OCI-LY7 (cell line): ENCODE measurements at regions not wholly inside any gene's neighbourhood (a gene's known extent, or its start where the extent isn't known, plus 50 kb on each side); places are given as distances from the start of the nearest gene placed in this dataset.

Experiments
- BruUV-seq: library from RNA; stranded (reverse); fragments of 400-500 nt; replicated peaks from 2 replicates; lab custom pipeline; 2021; lab: Mats Ljungman, UMichigan
- CTCF ChIA-PET: fragments of 300-600 bp; sonication (Branson Sonifier 250); formaldehyde crosslinking; loops from one replicate; lab custom pipeline; 2022; ENCODE audit warnings: antibody characterized with exemption; ENCODE audit not compliant: unreplicated experiment; lab: Charles Lee
- POLR2A ChIA-PET: fragments of 300-600 bp; sonication (Branson Sonifier 250); formaldehyde crosslinking; loops from one replicate; lab custom pipeline; 2022; ENCODE audit warnings: antibody characterized with exemption; lab: Charles Lee
- DNase-seq: peaks from one replicate; pipeline ENCODE4 v3.0.0-alpha.2; 2015; ENCODE audit warnings: low spot score
- H2AFZ ChIP-seq: fragments of 200-600 bp; sonication (generic), shearing (Covaris generic); 2 replicates; pipeline ENCODE4 v1.6.1; 2014; ENCODE audit warnings: mild to moderate bottlenecking, antibody characterized with exemption, low read length, moderate library complexity
- H3K27ac ChIP-seq: fragments of 200-600 bp; sonication (generic); 2 replicates; pipeline ENCODE4 v1.5.1; 2014; ENCODE audit warnings: mixed run types, low read depth, mild to moderate bottlenecking, moderate library complexity, low read length, inconsistent platforms; ENCODE audit not compliant: poor library complexity, severe bottlenecking
- H3K36me3 ChIP-seq: fragments of 200-600 bp; sonication (generic); 2 replicates; pipeline ENCODE4 v1.6.1; 2014; ENCODE audit warnings: mild to moderate bottlenecking, antibody characterized with exemption, low read length, moderate library complexity, mixed read lengths; ENCODE audit not compliant: insufficient read depth
- H3K4me1 ChIP-seq: fragments of 200-600 bp; sonication (generic); 2 replicates; pipeline ENCODE4 v1.5.1; 2014; ENCODE audit warnings: mild to moderate bottlenecking, low read length; ENCODE audit not compliant: insufficient read depth, poor library complexity, severe bottlenecking
- H3K4me2 ChIP-seq: fragments of 200-600 bp; sonication (generic); 2 replicates; pipeline ENCODE4 v1.6.1; 2014; ENCODE audit warnings: mild to moderate bottlenecking, low read length
- H3K4me3 ChIP-seq: fragments of 200-600 bp; sonication (generic); 2 replicates; pipeline ENCODE4 v1.5.1; 2014; ENCODE audit warnings: mild to moderate bottlenecking, low read depth, low read length; ENCODE audit not compliant: poor library complexity, severe bottlenecking
- H3K79me2 ChIP-seq: fragments of 200-600 bp; sonication (generic); 2 replicates; pipeline ENCODE4 v1.6.1; 2016; ENCODE audit warnings: low read depth, mild to moderate bottlenecking, low read length, moderate library complexity, mixed read lengths; ENCODE audit not compliant: insufficient read depth
- H3K9me2 ChIP-seq: fragments of 200-600 bp; sonication (generic); 2 replicates; pipeline ENCODE4 v1.6.1; 2016; ENCODE audit warnings: mild to moderate bottlenecking, low read length, mixed read lengths; ENCODE audit not compliant: insufficient read depth
- H3K9me3 ChIP-seq: fragments of 200-600 bp; sonication (generic); 2 replicates; pipeline ENCODE4 v1.6.1; 2014; ENCODE audit warnings: mild to moderate bottlenecking, mixed run types, low read length, mixed read lengths
- H4K20me1 ChIP-seq: fragments of 200-600 bp; sonication (generic); 2 replicates; pipeline ENCODE4 v1.6.1; 2014; ENCODE audit warnings: mild to moderate bottlenecking, antibody characterized with exemption, low read length, moderate library complexity, mixed read lengths; ENCODE audit not compliant: insufficient read depth
- CTCF ChIP-seq: fragments of 200-600 bp; sonication (generic); conservative IDR thresholded peaks from 2 replicates; pipeline ENCODE4 v1.5.1; 2014; ENCODE audit warnings: mild to moderate bottlenecking, antibody characterized with exemption, low read length, moderate library complexity, mixed read lengths
- EZH2phosphoT487 ChIP-seq: fragments of 200-600 bp; sonication (generic); IDR thresholded peaks from 2 replicates; pipeline ENCODE4 v1.6.1; 2018; ENCODE audit warnings: low read depth, borderline replicate concordance, mild to moderate bottlenecking, mixed run types, antibody characterized with exemption, low read length, moderate library complexity, mixed read lengths
- intact Hi-C: fragments of 100-400 bp; cut with micrococcal nuclease; formaldehyde crosslinking; loops from one replicate; pipeline ENCODE4 v1.10.0; 2022; ENCODE audit not compliant: unreplicated experiment

GRCh38 chr15:59830873-59831272 lies 141.8 kb upstream of the BNIP2 start:
- BruUV-seq: no TSS peak
- H3K27ac ChIP-seq: no peak overlapping the region
- H2AFZ ChIP-seq: no peak overlapping the region
- H3K4me1 ChIP-seq: no peaks in the 10 kb centered on the region
- CTCF ChIA-PET: no interaction called here
- H3K4me2 ChIP-seq: no peak overlapping the region
- H3K9me2 ChIP-seq: no peaks in the 10 kb centered on the region
- POLR2A ChIA-PET: no interaction called here
- no peaks in the 10 kb centered on the region for H3K79me2 ChIP-seq
- DNase-seq: no peak
- no peak for TF ChIP-seq EZH2phosphoT487
- no peak for TF ChIP-seq CTCF
- H3K4me3 ChIP-seq: no peak overlapping the region
- no peaks in the 10 kb centered on the region for H3K9me3 ChIP-seq
- H4K20me1 ChIP-seq: no peaks in the 10 kb centered on the region
- H3K36me3 ChIP-seq: no peaks in the 10 kb centered on the region
- intact Hi-C loops: no loop called here

GRCh38 chr15:59830098-59830497 lies 141.0 kb upstream of the BNIP2 start:
- no peak for TF ChIP-seq EZH2phosphoT487
- TF ChIP-seq CTCF: no peak
- CTCF ChIA-PET: no interaction called here
- no peaks in the 10 kb centered on the region for H3K9me2 ChIP-seq
- H3K9me3 ChIP-seq: no peaks in the 10 kb centered on the region
- no peak overlapping the region for H3K4me3 ChIP-seq
- H4K20me1 ChIP-seq: no peaks in the 10 kb centered on the region
- intact Hi-C loops: no loop called here
- no peaks in the 10 kb centered on the region for H3K4me1 ChIP-seq
- POLR2A ChIA-PET: no interaction called here
- no peak overlapping the region for H3K4me2 ChIP-seq
- DNase-seq: no peak
- no TSS peak for BruUV-seq
- H2AFZ ChIP-seq: no peak overlapping the region
- H3K27ac ChIP-seq: no peak overlapping the region
- H3K79me2 ChIP-seq: no peaks in the 10 kb centered on the region
- no peaks in the 10 kb centered on the region for H3K36me3 ChIP-seq

GRCh38 chr15:59828861-59829260 lies 139.7 kb upstream of the BNIP2 start:
- H2AFZ ChIP-seq: no peak overlapping the region
- no peaks in the 10 kb centered on the region for H3K9me3 ChIP-seq
- H3K4me2 ChIP-seq: no peak overlapping the region
- no peak for TF ChIP-seq CTCF
- no peak for TF ChIP-seq EZH2phosphoT487
- ChIA-PET POLR2A (interaction anchor here (0.6 to 1.8 kb wide), 3 partner anchors 12 to 659 kb away, joined by 3 to 5 read pairs (median 3); no protein-coding TSS in a partner anchor), CTCF (no interaction called here)
- intact Hi-C loops: no loop called here
- H3K36me3 ChIP-seq: no peaks in the 10 kb centered on the region
- no peaks in the 10 kb centered on the region for H4K20me1 ChIP-seq
- no peak for DNase-seq
- H3K27ac ChIP-seq: no peak overlapping the region
- H3K4me1 ChIP-seq: no peaks in the 10 kb centered on the region
- no peaks in the 10 kb centered on the region for H3K79me2 ChIP-seq
- H3K4me3 ChIP-seq: no peak overlapping the region
- no TSS peak for BruUV-seq
- no peaks in the 10 kb centered on the region for H3K9me2 ChIP-seq
